Body of pancreas (tissue), 4 donors: ENCODE measurements at regions not wholly inside any gene's neighbourhood (a gene's known extent, or its start where the extent isn't known, plus 50 kb on each side); places are given as distances from the start of the nearest gene placed in this dataset.

Experiments
- CTCF ChIP-seq, 7 experiments: fragments of 450-650 bp in 4 of 7; fragments of 200-600 bp in 3 of 7; sonication (generic) in 3 of 7; IDR thresholded peaks; one replicate each; pipeline ENCODE4 v1.5.1; 2016 to 2019; ENCODE audit warnings: antibody characterized with exemption in 7 of 7
- POLR2A ChIP-seq, 3 donors: fragments of 450-650 bp; IDR thresholded peaks; one replicate each; pipeline ENCODE4 v1.6.1; 2016; ENCODE audit warnings: antibody characterized with exemption in 3 of 3, mild to moderate bottlenecking in 2 of 3

GRCh38 chr11:110524238-110524637, 94.5 kb downstream of the FDX1 start:
- TF ChIP-seq CTCF (IDR thresholded peaks at IDR 0.05) (no peak), POLR2A (IDR thresholded peaks at IDR 0.05) (no peak)
